Erythroblast (primary cell): ENCODE measurements at regions not wholly inside any gene's neighbourhood (a gene's known extent, or its start where the extent isn't known, plus 50 kb on each side); places are given as distances from the start of the nearest gene placed in this dataset.

Experiments used
- GATA1 ChIP-seq: IDR thresholded peaks from 2 replicates; pipeline ENCODE4 v1.6.1; 2011; ENCODE audit warnings: low read depth, mild to moderate bottlenecking, control low read depth, low read length, moderate library complexity
- POLR2A ChIP-seq: IDR thresholded peaks from 2 replicates; pipeline ENCODE4 v1.6.1; 2011; ENCODE audit warnings: mild to moderate bottlenecking, low read length

DNA sequence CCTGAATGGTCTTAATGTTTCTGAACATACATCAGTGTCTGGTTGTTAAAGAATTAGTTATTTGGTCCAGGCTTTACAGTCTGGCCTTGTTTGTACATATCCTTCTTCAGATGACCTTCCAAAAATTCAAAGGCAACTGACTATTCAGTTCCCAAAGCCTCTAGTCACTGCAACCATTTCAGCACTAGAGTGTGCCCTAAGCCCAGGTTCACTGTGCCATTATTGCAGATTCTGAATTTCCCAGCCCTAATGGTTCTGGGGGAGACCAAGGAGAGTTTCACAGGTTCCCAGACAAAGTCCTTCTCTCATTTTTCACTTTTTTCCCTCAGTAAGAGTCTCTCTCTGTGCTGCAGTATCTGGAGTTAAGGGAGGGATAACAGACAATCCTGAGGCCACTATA is 235.8 kb downstream of the TRAM1L1 start:
- TF ChIP-seq POLR2A (no peak), GATA1 (no peak)
